Neural cell (in vitro differentiated cells): ENCODE measurements at regions not wholly inside any gene's neighbourhood (a gene's known extent, or its start where the extent isn't known, plus 50 kb on each side); places are given as distances from the start of the nearest gene placed in this dataset.

ENCODE experiments used
- H2AFZ ChIP-seq: fragments of 200-600, 300-800 bp; sonication (generic), shearing (Covaris generic); 2 replicates; pipeline ENCODE4 v1.6.0; 2014; ENCODE audit warnings: low read depth, mild to moderate bottlenecking, antibody characterized with exemption, low read length, moderate library complexity
- H3F3A ChIP-seq: fragments of 200-600 bp; shearing (Covaris generic); 2 replicates; pipeline ENCODE4 v1.6.1; 2016; ENCODE audit warnings: mild to moderate bottlenecking, moderate library complexity, mixed read lengths, antibody characterized with exemption, low read length; ENCODE audit not compliant: insufficient read depth, poor library complexity, severe bottlenecking
- H3K27ac ChIP-seq: fragments of 200-600, 300-800 bp; sonication (generic), shearing (Covaris generic); 2 replicates; pipeline ENCODE4 v1.5.1; 2014; ENCODE audit warnings: mild to moderate bottlenecking, low read length, moderate library complexity
- H3K27me3 ChIP-seq: fragments of 300-800, 200-600 bp; sonication (generic), shearing (Covaris generic); 2 replicates; pipeline ENCODE4 v1.6.0; 2014; ENCODE audit warnings: mild to moderate bottlenecking, low read depth, low read length, moderate library complexity; ENCODE audit not compliant: insufficient read depth
- H3K36me3 ChIP-seq: fragments of 300-800, 200-600 bp; sonication (generic), shearing (Covaris generic); 2 replicates; pipeline ENCODE4 v1.5.1; 2014; ENCODE audit warnings: mild to moderate bottlenecking, antibody characterized with exemption, low read length, moderate library complexity; ENCODE audit not compliant: insufficient read depth
- H3K4me2 ChIP-seq: fragments of 300-800, 200-600 bp; sonication (generic), shearing (Covaris generic); 2 replicates; pipeline ENCODE4 v1.6.0; 2014; ENCODE audit warnings: mild to moderate bottlenecking, low read length
- H3K4me3 ChIP-seq: fragments of 300-800, 200-600 bp; sonication (generic), shearing (Covaris generic); 2 replicates; pipeline ENCODE4 v1.5.1; 2014; ENCODE audit warnings: mild to moderate bottlenecking, low read length, moderate library complexity
- H3K79me2 ChIP-seq: fragments of 200-600 bp; shearing (Covaris generic); replicated peaks from 2 replicates; pipeline ENCODE4 v1.6.0; 2014; ENCODE audit warnings: mild to moderate bottlenecking, low read length, moderate library complexity; ENCODE audit not compliant: insufficient read depth
- H3K9ac ChIP-seq: fragments of 300-800, 200-600 bp; sonication (generic), shearing (Covaris generic); 2 replicates; pipeline ENCODE4 v1.6.1; 2016; ENCODE audit warnings: mild to moderate bottlenecking, low read length, mixed read lengths
- H3K9me2 ChIP-seq: fragments of 200-600 bp; shearing (Covaris generic); 2 replicates; pipeline ENCODE4 v1.6.1; 2016; ENCODE audit warnings: mild to moderate bottlenecking, low read length, mixed read lengths; ENCODE audit not compliant: insufficient read depth
- H3K9me3 ChIP-seq: fragments of 200-600, 300-800 bp; sonication (generic), shearing (Covaris generic); 2 replicates; pipeline ENCODE4 v1.6.1; 2016; ENCODE audit warnings: mild to moderate bottlenecking, mixed run types, low read length, moderate library complexity, mixed read lengths
- H4K20me1 ChIP-seq: fragments of 200-600 bp; shearing (Covaris generic); 2 replicates; pipeline ENCODE4 v1.6.1; 2016; ENCODE audit warnings: mild to moderate bottlenecking, mixed run types; ENCODE audit not compliant: insufficient read depth
- EP300 ChIP-seq: fragments of 450-650 bp; conservative IDR thresholded peaks from 2 replicates; pipeline ENCODE4 v1.6.1; 2014; ENCODE audit warnings: antibody characterized with exemption, mild to moderate bottlenecking, moderate library complexity; ENCODE audit not compliant: poor library complexity, severe bottlenecking
- EZH2 ChIP-seq: fragments of 200-600, 300-800 bp; shearing (Covaris generic), sonication (generic); IDR thresholded peaks from 2 replicates; pipeline ENCODE4 v1.6.1; 2014; ENCODE audit warnings: antibody characterized with exemption, low read length, borderline replicate concordance, mild to moderate bottlenecking; ENCODE audit not compliant: insufficient read depth, poor library complexity, severe bottlenecking
- MXI1 ChIP-seq: fragments of 450-650 bp; conservative IDR thresholded peaks from 2 replicates; pipeline ENCODE4 v1.6.1; 2014; ENCODE audit warnings: antibody characterized with exemption, mild to moderate bottlenecking; ENCODE audit not compliant: poor library complexity, severe bottlenecking
- POLR2AphosphoS5 ChIP-seq: IDR thresholded peaks from 2 replicates; pipeline ENCODE4 v1.6.1; 2012
- RAD21 ChIP-seq: fragments of 450-650 bp; conservative IDR thresholded peaks from 2 replicates; pipeline ENCODE4 v1.6.1; 2014; ENCODE audit warnings: antibody characterized with exemption, mild to moderate bottlenecking, moderate library complexity
- SMC3 ChIP-seq: fragments of 450-650 bp; conservative IDR thresholded peaks from 2 replicates; pipeline ENCODE4 v1.6.1; 2014; ENCODE audit warnings: antibody characterized with exemption, mild to moderate bottlenecking, moderate library complexity; ENCODE audit not compliant: poor library complexity
- TAF1 ChIP-seq: IDR thresholded peaks from 2 replicates; pipeline ENCODE4 v1.6.1; 2012; ENCODE audit warnings: low read depth
- TF ChIP-seq, protein P1 (sequence below): IDR thresholded peaks from 2 replicates; pipeline ENCODE4 v1.6.1; 2012; ENCODE audit warnings: borderline replicate concordance
- TF ChIP-seq, protein P2 (sequence below): fragments of 450-650 bp; IDR thresholded peaks from 2 replicates; pipeline ENCODE4 v1.5.1; 2014; ENCODE audit warnings: antibody characterized with exemption, mild to moderate bottlenecking, moderate library complexity; ENCODE audit not compliant: poor library complexity, severe bottlenecking

DNA sequence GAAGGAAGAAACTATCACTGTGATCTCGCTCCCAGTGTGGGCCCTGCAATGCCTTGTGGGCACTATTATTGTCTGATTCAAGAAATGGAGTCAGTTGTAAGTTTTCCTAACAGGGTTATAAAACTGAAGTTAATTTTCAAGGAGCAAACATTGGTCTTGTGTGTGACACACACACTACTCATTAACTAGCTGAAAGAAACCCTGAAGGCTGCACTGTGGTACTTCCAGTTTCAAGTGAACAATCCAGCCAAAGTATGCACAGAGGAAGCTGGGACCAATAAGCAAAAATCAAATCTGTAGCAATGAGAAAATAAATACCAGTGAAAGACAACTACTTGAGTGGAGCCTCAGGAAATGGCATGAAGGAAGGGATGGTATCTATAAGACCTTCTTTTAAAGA lies 506.6 kb upstream of the POT1 start:
- TF ChIP-seq RAD21 (no peak), POLR2AphosphoS5 (no peak), EZH2 (no peak)
- TF ChIP-seq, protein P1, sequence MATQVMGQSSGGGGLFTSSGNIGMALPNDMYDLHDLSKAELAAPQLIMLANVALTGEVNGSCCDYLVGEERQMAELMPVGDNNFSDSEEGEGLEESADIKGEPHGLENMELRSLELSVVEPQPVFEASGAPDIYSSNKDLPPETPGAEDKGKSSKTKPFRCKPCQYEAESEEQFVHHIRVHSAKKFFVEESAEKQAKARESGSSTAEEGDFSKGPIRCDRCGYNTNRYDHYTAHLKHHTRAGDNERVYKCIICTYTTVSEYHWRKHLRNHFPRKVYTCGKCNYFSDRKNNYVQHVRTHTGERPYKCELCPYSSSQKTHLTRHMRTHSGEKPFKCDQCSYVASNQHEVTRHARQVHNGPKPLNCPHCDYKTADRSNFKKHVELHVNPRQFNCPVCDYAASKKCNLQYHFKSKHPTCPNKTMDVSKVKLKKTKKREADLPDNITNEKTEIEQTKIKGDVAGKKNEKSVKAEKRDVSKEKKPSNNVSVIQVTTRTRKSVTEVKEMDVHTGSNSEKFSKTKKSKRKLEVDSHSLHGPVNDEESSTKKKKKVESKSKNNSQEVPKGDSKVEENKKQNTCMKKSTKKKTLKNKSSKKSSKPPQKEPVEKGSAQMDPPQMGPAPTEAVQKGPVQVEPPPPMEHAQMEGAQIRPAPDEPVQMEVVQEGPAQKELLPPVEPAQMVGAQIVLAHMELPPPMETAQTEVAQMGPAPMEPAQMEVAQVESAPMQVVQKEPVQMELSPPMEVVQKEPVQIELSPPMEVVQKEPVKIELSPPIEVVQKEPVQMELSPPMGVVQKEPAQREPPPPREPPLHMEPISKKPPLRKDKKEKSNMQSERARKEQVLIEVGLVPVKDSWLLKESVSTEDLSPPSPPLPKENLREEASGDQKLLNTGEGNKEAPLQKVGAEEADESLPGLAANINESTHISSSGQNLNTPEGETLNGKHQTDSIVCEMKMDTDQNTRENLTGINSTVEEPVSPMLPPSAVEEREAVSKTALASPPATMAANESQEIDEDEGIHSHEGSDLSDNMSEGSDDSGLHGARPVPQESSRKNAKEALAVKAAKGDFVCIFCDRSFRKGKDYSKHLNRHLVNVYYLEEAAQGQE = no peak

DNA sequence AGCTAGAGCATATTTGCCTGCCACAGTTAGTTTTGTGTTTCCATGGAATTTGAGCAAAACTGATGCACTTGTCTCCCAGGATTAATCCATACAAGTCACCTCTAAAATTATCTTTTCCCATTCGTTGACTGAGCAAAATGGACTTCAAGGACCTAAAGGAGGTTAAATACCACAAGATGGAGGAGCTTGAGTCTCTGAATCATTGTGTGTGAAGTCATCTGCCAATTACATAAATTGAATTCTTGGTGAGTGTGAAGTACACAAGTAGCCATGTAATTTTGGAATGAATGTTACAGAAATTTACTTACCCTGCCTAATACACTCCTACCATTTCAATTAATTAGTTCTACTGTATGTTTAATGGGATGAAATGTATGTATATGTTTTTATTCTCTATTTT lies 501.7 kb upstream of the POT1 start:
- H3K9ac ChIP-seq = no peak overlapping the region
- no peaks in the 10 kb centered on the region for H4K20me1 ChIP-seq
- no peak overlapping the region for H2AFZ ChIP-seq
- H3K27ac ChIP-seq = no peak overlapping the region
- H3K9me2 ChIP-seq = no peaks in the 10 kb centered on the region
- no peaks in the 10 kb centered on the region for H3K9me3 ChIP-seq
- no peak overlapping the region for H3K4me3 ChIP-seq
- TF ChIP-seq, protein P1 = no peak
- TF ChIP-seq, protein P2, sequence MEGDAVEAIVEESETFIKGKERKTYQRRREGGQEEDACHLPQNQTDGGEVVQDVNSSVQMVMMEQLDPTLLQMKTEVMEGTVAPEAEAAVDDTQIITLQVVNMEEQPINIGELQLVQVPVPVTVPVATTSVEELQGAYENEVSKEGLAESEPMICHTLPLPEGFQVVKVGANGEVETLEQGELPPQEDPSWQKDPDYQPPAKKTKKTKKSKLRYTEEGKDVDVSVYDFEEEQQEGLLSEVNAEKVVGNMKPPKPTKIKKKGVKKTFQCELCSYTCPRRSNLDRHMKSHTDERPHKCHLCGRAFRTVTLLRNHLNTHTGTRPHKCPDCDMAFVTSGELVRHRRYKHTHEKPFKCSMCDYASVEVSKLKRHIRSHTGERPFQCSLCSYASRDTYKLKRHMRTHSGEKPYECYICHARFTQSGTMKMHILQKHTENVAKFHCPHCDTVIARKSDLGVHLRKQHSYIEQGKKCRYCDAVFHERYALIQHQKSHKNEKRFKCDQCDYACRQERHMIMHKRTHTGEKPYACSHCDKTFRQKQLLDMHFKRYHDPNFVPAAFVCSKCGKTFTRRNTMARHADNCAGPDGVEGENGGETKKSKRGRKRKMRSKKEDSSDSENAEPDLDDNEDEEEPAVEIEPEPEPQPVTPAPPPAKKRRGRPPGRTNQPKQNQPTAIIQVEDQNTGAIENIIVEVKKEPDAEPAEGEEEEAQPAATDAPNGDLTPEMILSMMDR = no peak
- TF ChIP-seq RAD21 (no peak), TAF1 (no peak), SMC3 (no peak), EP300 (no peak), MXI1 (no peak), POLR2AphosphoS5 (no peak), EZH2 (no peak)
- H3K36me3 ChIP-seq = no peaks in the 10 kb centered on the region
- H3K27me3 ChIP-seq = no peaks in the 10 kb centered on the region
- H3F3A ChIP-seq = no peaks in the 10 kb centered on the region
- no peak overlapping the region for H3K4me2 ChIP-seq
- H3K79me2 ChIP-seq = no peaks in the 10 kb centered on the region

More for the DNA sequence above, 506.6 kb upstream of the POT1 start:
- H3K4me3 ChIP-seq = no peak overlapping the region
- no peak overlapping the region for H3K9ac ChIP-seq
- no peak overlapping the region for H3K4me2 ChIP-seq
- no peak overlapping the region for H2AFZ ChIP-seq
- H4K20me1 ChIP-seq = no peaks in the 10 kb centered on the region
- no peaks in the 10 kb centered on the region for H3K79me2 ChIP-seq
- no peaks in the 10 kb centered on the region for H3K27me3 ChIP-seq
- H3K27ac ChIP-seq = no peak overlapping the region
- H3F3A ChIP-seq = no peaks in the 10 kb centered on the region
- no peaks in the 10 kb centered on the region for H3K9me3 ChIP-seq
- H3K9me2 ChIP-seq = no peaks in the 10 kb centered on the region
- H3K36me3 ChIP-seq = no peaks in the 10 kb centered on the region
